GM13976 (cell line): ENCODE measurements at regions not wholly inside any gene's neighbourhood (a gene's known extent, or its start where the extent isn't known, plus 50 kb on each side); places are given as distances from the start of the nearest gene placed in this dataset.
"Not testable (repeated sequence)": the region's sequence is repeated elsewhere in the genome, so short reads cannot be mapped to it uniquely, and the experiment has no call there.

Experiments used
- DNase-seq: peaks from one replicate; pipeline ENCODE4 v3.0.0; 2012; ENCODE audit warnings: low spot score
- in situ Hi-C: fragments of 300-500 bp; cut with MboI; formaldehyde crosslinking; loops from one replicate; pipeline ENCODE4 v1.12.0; 2022; ENCODE audit warnings: low sequenced_read_pairs, mixed read lengths, inconsistent platforms; ENCODE audit not compliant: unreplicated experiment
- TF ChIP-seq, protein P1 (sequence below): IDR thresholded peaks from 2 replicates; pipeline ENCODE4 v1.5.1; 2012; ENCODE audit warnings: borderline replicate concordance, mild to moderate bottlenecking; ENCODE audit not compliant: insufficient read depth; ENCODE audit errors: extremely low read depth, missing control alignments, control extremely low read depth

DNA sequence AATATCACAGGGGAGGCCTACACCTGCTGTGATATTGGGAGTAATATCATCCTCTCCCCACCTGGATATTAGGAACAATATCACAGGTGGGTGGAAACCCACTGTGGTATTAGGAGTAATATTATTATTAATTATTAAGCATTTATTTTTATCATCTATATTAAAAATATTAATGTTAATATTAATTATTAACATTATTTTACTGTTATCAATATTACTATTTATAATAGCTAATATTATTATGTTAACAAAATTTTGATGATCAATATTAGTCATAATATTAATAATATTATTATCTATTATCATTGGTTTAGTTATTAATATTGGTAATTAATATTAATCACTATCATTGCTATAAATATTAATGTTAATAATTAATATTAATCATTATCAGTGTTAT lies 161.1 kb upstream of the API5 start:
- in situ Hi-C loops = no loop called here
- TF ChIP-seq, protein P1, sequence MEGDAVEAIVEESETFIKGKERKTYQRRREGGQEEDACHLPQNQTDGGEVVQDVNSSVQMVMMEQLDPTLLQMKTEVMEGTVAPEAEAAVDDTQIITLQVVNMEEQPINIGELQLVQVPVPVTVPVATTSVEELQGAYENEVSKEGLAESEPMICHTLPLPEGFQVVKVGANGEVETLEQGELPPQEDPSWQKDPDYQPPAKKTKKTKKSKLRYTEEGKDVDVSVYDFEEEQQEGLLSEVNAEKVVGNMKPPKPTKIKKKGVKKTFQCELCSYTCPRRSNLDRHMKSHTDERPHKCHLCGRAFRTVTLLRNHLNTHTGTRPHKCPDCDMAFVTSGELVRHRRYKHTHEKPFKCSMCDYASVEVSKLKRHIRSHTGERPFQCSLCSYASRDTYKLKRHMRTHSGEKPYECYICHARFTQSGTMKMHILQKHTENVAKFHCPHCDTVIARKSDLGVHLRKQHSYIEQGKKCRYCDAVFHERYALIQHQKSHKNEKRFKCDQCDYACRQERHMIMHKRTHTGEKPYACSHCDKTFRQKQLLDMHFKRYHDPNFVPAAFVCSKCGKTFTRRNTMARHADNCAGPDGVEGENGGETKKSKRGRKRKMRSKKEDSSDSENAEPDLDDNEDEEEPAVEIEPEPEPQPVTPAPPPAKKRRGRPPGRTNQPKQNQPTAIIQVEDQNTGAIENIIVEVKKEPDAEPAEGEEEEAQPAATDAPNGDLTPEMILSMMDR = no peak

DNA sequence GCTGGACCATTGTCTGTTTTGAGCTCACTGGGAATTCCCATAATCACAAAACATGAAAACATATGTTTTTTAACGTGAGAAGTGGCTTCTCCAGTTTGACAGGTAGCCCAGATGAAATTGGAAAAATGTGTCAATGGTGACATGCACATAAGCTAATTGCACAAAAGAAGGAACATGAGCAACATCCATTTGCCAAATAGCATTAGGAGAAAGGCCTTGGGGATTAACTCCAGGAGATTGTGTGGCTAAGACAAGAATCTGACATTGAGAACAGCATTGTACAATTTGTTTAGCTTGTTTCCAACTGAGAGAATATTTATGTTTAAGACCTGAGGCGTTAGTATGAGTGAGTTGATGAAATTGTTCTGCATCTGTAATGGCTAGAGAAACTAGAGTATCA lies 147.0 kb upstream of the API5 start:
- TF ChIP-seq, protein P1 = no peak
- DNase-seq = no peak
- in situ Hi-C loops = no loop called here

More for the DNA sequence above, 161.1 kb upstream of the API5 start:
- no peak for DNase-seq

DNA sequence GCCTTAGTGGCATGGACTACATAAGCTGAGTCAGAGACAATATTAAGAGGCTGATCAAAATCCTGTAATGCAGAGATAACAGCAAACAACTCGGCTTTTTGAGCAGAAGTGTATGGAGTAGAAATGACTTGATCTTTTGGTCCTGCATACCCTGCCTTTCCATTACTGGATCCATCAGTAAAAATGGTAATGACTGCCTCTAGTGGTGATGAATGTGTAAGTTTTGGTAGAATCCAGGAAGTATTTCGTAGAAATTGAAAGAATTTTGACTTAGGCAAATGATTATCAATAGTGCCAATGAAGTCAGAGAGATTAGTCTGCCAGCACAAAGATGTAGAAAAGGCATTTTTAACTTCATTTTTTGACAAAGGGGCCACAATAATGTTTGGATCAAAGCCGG lies 146.4 kb upstream of the API5 start:
- in situ Hi-C loops, DNase-seq: not testable (repeated sequence)

DNA sequence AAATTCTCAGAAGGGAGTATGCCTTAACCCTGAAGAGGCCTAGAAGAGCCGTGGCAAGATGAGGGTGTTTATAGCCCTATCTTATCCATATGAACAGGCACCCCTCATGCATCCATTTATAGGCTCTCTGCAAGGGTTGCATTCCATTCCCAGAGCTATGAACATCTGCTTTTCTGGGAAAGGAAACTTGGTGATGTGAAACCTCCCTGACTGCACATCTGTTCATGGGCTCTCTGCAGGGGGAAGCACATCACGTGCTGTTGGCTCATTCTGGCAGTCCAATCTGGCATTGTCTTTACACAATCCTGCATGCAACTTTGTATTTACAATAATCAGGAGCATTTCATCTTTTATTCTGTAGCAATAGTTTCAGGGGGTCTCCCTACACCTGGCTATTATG lies 143.6 kb upstream of the API5 start:
- DNase-seq, in situ Hi-C loops: not testable (repeated sequence)

DNA sequence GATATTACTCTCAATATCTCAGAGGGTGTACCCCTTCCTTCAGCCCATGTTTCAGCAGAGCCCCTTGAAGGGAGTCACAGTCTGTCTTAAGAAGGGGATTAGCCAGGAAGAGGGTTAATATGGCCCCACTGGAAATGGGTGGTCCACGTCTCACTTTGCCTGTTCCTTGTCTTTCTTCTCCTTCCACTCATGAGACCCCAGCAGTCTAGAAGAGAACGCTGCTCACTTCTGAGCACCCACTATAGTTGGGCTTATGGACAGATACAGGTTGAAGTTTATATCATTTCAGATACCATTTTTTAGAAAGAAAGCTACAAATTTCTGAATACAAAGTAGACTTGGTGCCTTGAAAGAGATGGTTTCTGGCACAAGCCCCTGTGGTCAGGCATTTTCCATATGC lies 139.3 kb upstream of the API5 start:
- no peak for DNase-seq
- in situ Hi-C loops = no loop called here
- TF ChIP-seq, protein P1 = no peak

DNA sequence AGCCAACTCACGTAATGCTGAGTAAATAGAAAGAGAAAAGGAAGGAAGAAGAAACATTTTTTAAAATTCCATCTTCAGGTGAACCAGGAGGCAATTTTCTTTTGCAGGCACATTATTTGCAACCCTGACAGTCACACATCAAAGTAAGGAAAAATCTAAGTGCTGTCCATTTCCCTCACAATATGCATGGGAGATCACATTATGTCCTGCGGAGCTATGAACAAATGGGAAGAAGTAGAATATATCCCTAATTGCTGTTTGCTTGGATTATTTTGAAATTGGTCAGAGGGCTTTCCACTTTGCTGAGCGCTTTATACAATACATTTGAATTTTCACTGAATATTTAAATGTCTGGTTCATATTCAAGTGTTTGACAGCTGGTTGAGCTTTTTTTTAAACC lies 133.8 kb upstream of the API5 start:
- DNase-seq = no peak
- TF ChIP-seq, protein P1 = no peak
- in situ Hi-C loops = no loop called here

DNA sequence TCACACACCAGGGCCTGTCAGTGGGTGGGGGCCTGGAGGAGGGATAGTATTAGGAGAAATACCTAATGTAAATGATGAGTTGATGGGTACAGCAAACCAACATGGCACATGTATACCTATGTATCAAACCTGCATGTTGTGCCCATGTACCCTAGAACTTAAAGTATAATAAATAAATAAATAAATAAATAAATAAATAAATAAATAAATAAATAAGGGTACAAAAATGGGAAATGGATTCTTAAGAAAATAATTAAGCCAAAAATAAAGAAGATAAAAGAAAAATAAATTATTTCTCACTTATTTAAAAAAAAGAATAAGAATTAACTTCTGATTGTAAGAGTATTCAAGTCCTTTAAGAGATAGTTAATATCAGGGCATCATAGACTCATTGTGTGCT lies 117.3 kb upstream of the API5 start:
- DNase-seq, in situ Hi-C loops: not testable (repeated sequence)

DNA sequence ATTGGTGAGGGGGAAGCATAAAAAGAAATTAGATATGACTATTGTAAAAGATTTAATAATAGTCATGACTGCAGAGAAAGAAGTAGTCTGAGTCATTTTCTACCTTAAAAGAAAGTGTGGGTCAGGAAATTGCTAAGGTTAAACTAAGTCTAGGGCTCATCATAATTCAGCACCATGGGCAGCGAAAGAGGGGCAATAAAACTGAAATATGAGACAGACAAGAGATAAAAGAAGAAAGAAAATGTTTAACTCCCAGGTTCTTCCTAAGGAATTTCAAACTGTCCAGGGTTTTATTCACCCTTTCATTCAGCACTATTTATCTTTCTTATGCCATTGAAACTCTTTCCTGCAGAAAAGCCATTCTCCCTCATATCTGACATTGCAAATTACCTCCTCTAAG lies 114.4 kb upstream of the API5 start:
- DNase-seq = no peak
- in situ Hi-C loops = no loop called here
- TF ChIP-seq, protein P1 = no peak
